LNCaP clone FGC (cell line): ENCODE measurements at regions not wholly inside any gene's neighbourhood (a gene's known extent, or its start where the extent isn't known, plus 50 kb on each side); places are given as distances from the start of the nearest gene placed in this dataset.

ENCODE experiments used
- DNase-seq: peaks from one replicate; pipeline ENCODE4 v3.0.0-alpha.2; 2011; ENCODE audit warnings: low read depth
- H3K4me3 ChIP-seq: 2 replicates; pipeline ENCODE4 v1.5.1; 2011; ENCODE audit warnings: mild to moderate bottlenecking, low read depth, low read length, control low read depth
- TF ChIP-seq, protein P1 (sequence below): IDR thresholded peaks from 2 replicates; pipeline ENCODE4 v1.5.1; 2012; ENCODE audit warnings: mild to moderate bottlenecking; ENCODE audit not compliant: control insufficient read depth, insufficient read depth; ENCODE audit errors: extremely low read depth

GRCh38 chr16:63690961-63691360 is 1430.9 kb downstream of the CDH11 start:
- TF ChIP-seq, protein P1, sequence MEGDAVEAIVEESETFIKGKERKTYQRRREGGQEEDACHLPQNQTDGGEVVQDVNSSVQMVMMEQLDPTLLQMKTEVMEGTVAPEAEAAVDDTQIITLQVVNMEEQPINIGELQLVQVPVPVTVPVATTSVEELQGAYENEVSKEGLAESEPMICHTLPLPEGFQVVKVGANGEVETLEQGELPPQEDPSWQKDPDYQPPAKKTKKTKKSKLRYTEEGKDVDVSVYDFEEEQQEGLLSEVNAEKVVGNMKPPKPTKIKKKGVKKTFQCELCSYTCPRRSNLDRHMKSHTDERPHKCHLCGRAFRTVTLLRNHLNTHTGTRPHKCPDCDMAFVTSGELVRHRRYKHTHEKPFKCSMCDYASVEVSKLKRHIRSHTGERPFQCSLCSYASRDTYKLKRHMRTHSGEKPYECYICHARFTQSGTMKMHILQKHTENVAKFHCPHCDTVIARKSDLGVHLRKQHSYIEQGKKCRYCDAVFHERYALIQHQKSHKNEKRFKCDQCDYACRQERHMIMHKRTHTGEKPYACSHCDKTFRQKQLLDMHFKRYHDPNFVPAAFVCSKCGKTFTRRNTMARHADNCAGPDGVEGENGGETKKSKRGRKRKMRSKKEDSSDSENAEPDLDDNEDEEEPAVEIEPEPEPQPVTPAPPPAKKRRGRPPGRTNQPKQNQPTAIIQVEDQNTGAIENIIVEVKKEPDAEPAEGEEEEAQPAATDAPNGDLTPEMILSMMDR = no peak

DNA sequence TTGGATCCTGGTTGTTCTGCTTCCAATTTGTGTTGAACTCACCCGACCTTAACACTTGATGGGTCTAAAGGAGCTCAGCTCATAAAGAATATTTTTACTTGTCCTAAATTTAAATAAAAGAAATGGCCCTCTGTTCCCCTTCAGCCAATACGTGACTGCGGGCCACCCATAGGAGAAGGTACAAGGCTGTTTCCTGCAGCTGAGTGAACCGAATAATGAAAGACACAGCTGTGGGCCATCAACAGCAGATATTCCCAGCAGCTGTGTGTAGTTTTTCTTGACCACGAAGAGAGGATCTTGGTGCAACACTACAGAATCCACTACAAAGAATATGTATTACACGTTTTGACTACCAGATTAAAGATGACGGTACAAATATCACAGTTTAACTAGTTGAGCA is 1431.6 kb downstream of the CDH11 start:
- TF ChIP-seq, protein P1 = no peak
- no peak overlapping the region for H3K4me3 ChIP-seq
- DNase-seq = no peak

More at GRCh38 chr16:63690961-63691360, 1430.9 kb downstream of the CDH11 start:
- H3K4me3 ChIP-seq = no peak overlapping the region
- DNase-seq = no peak

- no peak overlapping the region for H3K4me3 ChIP-seq
- DNase-seq = no peak
- TF ChIP-seq, protein P1 = no peak
These were observed 1432.8 kb downstream of the CDH11 start for GRCh38 chr16:63689068-63689467.

- H3K4me3 ChIP-seq = no peak overlapping the region
- TF ChIP-seq, protein P1 = no peak
- DNase-seq = no peak
These were observed 1437.4 kb downstream of the CDH11 start for GRCh38 chr16:63684149-63685101.

GRCh38 chr16:63682844-63683243 is 1439.0 kb downstream of the CDH11 start:
- DNase-seq = no peak
- TF ChIP-seq, protein P1 = no peak
- H3K4me3 ChIP-seq = no peak overlapping the region

- no peak for DNase-seq
- TF ChIP-seq, protein P1 = no peak
- no peak overlapping the region for H3K4me3 ChIP-seq
These were observed 1449.4 kb downstream of the CDH11 start for GRCh38 chr16:63672493-63672892.

- TF ChIP-seq, protein P1 = no peak
- no peak overlapping the region for H3K4me3 ChIP-seq
- no peak for DNase-seq
These were observed 1458.7 kb downstream of the CDH11 start for GRCh38 chr16:63663155-63663554.
